HG02938 (cell line): ENCODE measurements at regions not wholly inside any gene's neighbourhood (a gene's known extent, or its start where the extent isn't known, plus 50 kb on each side); places are given as distances from the start of the nearest gene placed in this dataset.
A peak's percentile ranks its signal among the peaks of the same experiment; 100 is the strongest.

Source experiments
- ATAC-seq: cut with Tn5 transposase; IDR thresholded peaks from one replicate; pipeline ENCODE4 v1.9.1; 2021; ENCODE audit warnings: mild to moderate bottlenecking, moderate library complexity; ENCODE audit not compliant: unreplicated experiment

DNA sequence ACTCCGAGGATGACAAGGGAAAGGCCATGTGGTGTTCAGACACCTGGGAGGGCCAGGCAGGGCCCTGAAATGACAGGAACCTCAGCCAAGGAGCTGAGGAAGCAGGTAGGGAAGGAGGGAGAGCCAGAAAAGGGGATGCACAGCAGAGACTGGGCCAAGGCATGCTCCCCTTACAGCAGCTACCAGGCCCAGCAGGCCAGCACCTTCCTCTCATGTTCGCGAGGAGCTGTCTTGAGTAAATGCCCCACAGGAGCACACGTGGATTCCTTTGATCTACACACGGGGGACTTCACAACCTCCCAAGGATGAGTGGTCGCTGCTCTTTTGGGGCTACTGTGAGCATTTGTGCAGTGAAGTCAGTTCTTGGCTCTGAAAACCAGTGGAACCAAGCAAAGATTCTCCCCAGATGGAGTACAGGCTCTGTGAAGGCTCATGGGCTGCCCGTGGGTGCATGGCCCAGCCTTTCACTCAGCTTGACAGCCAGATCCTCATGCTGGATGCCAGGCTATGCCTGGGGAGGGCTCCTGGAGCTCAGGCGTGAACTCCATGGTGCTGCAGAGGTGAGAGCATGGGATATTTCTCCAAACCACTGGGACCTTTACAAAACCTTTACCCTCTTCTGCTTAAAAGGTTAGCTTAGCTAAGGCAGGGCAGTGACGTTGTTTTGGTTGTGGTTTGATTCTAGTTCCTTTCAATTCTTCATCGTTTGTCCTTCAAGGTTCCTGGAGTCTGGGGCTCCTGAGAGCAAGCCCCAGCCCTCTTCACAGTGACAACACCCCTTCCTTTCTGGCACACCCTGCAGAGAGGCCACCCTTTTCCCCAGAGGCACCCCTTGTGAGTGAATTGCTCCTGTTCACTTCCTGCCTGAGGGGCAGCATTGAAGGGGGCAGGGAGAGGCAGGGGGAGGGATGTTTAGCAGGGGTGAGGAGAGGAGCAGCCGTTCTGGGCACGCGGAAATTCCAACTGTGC is 74.2 kb upstream of the ZPBP start:
- ATAC-seq: no peak

DNA sequence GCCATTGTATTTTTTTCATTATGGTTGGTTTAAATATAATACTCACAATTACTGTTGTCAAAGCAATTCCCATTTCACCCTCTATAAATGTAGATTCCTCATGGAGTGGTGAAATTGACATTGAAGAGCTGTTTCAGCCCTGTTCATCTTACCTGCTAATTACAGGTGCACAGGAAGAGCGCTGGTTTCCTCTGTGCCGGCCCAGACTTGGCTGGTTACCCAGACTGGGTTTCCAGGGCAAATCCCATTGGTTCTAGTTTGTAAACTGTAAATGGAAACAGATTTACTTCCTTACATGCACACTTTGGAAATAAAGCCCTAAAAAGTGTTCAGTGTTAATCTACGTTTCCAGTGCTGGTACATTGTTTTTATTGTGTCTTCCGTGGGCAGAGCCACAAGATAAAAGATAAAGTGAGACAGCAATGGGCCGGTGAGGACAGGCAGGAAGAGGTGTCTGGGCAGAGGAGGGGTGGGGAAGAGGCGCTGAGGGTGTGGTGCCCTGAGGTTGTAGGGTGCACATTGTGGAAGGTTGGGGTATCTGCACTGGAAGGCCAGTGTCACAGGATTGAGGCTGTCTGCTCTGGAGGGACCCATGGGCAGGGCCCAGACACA is 71.6 kb upstream of the ZPBP start:
- ATAC-seq: no peak

DNA sequence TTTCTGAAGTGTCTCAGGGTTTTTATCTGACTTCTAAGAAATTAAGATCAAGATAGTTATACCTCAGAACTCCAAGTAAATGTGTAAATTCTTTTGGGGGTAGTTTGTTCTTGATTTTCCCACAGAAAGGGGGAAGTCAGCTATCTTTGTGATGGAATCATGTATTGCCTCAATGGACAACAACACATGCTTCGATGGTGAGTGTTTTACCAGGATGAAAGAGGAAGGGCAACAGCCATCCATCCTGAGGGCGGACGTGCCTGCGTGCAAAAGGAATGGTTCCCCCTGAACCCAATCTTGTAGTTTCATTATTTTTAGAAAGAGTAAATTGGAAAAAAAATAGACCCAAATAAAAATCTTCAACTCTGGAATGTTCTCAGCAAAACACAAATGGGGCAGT is 67.2 kb upstream of the ZPBP start:
- ATAC-seq: no peak

DNA sequence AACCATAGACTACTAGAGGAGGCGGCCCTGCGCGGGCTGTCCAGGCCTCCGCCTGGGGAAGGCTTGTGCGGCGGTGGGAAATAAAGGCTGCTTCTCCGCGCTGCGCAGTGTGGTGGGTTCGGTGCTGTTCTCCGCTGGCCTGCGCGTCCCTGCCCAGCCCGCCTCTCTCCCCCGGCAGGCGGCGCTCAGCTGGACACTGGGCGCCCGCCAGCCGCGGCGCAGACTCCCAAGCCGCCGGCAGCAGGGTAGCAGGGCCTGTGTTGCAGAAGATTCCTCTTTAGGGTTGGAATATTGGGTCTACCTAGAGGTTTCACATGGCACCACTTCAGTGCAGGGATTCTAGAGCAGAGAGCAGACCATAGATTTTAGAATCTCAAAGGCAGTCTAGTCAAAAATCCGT is 66.1 kb upstream of the ZPBP start:
- no peak for ATAC-seq

DNA sequence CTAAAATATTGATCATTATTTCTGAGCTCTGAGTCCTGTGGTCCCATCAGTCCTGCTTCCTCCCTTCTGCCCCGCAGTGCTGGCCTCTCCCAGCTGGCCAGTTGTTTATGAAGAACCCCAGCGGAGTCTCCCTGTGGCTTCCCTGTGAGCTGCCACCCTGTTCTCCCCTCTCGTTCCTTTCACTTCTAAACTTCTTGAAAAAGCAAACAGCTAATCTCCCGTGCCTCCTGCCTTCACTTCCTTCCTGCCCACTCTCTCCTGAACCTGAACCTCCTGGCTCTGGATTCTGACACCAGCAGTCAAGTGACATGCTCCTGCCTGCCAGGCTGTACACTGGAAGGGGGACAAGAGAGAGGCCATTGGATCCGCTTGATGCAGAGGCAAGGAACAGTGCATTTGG is 63.7 kb upstream of the ZPBP start:
- no peak for ATAC-seq

DNA sequence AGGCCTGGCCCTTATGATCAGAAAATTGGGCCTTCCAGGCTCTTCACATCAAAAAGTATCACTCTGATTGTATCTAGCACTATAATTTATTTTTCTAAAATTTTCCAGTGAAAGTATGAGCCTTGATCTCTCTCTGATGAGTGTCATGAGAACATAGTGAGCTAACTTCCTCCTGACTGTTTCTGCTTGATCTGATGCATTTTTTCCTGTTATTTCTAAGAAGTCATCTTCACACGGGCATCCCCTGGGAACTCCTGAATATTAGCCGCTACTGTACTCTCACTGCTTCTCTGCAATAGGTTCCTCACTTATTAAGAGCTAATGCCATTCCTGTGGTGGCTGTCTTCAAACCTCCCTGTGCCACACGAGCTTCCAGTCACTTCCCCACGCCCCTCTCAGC is 63.1 kb upstream of the ZPBP start:
- ATAC-seq: no peak

DNA sequence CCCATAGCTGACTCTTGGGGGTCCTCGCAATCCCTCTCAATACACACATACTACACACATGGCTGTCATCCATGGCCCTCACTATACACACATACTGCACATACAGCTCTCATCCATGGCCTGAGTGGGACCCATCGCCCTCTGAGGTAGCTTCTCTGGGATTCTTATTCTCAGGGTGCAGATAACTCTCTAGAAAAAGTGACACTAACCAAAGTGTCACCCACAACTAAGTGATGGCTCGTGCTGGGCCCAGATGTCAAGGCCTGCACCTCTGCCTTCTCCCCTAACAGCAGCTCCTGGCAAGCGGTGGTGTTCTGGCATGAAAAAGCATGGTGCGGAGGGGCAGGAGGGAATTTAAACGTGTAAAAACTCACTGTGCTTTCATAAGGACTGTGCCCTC is 62.7 kb upstream of the ZPBP start:
- ATAC-seq: no peak

DNA sequence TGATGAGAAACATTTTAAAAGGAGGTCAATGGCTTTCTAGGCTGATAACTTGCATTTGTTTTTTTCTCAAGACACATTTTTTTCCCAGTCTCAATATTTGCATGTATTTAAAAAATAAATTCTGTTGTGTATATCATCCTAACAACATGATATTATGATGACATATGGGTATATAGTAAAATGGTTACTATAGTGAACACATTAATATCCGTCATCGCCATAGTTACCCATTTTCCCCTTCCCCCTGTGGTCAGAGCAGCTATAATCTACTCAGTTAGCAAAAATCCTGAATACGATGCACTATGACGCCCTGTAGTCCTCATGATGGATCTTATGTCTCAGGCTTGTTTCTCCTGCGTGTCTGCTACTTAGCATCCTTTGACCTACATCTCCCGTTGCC is 60.9 kb upstream of the ZPBP start:
- no peak for ATAC-seq

DNA sequence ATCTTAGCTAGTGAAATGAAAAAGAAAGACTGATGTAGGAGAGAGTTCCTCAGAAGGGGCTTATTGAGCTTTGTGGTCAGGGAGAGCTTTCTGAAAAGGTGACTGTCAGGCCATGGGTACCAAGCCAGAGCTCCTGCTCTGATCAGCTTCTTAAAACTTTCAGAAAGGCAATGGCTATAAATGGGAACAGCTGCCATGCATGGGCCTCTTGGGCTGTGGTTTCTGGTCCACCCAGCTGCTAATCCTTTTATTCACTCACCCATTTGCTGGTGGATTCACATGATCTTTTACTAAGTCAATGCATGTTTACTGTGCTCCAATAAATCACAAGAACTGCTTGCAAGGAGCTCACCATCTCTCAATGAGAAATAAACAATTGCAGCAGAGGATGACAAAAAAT is 60.1 kb upstream of the ZPBP start:
- ATAC-seq: no peak

DNA sequence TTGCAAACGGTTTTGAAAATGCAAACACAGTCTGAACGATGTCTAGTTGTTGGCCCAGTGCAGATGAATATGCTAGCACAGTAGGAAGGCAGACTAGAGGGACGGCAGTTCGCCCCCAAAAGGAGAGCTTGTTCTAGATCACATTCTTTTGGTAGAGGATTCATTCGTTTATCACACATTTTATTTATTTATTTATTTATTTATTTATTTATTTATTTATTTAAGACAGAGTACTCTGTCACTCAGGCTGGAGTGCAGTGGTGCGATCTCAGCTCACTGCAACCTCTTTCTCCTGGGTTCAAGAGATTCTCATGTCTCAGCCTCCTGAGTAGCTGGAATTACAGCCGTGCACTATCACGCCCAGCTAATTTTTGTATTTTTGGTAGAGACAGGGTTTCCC is 59.4 kb upstream of the ZPBP start:
- ATAC-seq: no peak

DNA sequence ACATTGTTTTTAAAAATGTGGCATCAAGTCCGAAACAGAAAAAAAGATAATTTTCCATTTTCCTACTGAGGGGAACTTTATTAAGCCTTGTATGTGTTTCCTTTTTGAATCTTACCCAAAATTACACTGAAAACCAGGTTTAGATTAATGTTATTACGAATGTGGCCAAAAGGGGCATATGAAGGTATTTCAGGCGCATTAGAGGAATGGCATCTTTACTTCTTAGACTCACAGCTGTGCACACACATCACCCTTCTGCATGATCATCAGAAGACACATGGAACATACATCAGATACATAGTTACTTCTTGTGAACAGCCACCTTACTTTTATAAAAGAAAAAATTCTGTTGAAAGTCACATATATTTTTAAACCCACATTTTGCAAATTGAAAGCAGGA is 58.6 kb upstream of the ZPBP start:
- ATAC-seq: no peak

DNA sequence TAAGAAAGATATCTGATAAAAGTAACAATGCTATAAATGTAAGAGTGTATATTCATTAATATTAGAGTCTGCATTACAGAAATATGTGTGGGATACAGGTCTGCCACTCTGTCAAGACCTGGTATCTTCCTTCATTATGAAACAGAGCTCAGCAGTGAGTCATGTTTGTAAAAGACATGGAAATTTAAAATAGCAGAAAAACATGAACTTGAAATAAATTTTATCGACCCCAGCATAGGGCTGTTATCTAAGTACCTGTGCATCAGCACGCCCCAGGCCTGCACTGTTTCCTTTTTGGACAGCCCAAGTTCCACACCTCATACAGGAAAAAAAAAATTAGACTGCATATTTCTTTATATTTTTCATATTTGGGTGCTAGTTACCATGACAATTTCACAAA is 58.0 kb upstream of the ZPBP start:
- no peak for ATAC-seq

DNA sequence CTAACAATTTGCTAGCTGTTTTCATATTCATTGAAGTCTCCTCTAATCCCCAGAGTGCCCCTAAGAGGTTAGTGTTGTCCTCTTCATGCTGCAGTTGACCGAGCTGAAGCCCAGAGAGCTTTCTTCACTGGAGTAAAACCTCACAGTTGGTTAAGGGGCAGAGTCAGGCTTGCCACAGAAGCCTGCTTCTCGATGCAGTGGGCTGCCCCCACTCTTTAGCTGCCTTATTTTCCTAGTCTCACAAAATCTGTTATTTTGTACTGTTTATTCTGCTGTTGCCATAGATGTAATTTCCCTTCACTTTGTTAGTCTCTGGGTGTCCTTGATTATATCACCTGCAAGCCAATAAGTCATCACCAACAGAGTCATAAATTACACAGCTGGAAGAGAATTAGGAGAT is 56.3 kb upstream of the ZPBP start:
- no peak for ATAC-seq

DNA sequence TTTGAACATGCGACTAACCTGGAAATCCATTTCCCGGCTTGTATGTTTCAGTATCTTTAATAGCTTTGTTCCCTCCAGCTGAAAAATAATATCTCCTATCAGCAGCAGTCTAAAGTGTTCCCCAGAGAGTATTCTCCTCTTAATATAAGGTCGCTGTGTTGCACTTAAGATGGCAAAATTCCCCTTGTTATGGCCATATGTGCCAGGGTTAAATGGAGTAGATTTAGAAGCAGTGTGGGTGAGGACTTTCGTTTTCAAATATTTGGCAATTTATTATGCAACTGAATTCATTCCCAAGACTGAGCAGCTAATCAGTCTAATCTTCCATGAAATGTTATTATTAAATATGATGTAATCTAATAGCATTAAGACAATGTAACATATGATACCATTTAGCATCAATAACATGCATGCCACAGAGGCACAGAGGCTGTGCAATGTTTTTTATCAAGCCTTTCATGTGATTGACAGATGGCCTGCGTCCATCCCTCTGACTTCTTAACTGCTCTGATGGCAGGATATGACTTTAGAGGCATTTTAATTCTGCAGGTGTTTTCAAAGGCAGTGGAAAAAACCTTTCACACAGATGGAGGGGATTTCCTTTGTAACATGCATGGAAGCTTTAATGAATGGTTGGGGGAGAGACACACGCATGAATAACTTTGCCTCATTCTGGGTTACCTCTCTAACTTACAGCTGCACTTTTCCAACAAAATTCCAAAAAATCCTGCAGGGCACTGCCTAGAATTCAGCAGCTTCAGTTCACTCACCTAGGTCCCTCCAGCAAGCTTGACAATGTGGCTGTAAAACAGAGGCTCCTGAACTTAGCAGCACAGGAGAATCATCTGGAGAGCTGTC is 55.1 kb upstream of the ZPBP start:
- peak; percentile 43 for ATAC-seq

DNA sequence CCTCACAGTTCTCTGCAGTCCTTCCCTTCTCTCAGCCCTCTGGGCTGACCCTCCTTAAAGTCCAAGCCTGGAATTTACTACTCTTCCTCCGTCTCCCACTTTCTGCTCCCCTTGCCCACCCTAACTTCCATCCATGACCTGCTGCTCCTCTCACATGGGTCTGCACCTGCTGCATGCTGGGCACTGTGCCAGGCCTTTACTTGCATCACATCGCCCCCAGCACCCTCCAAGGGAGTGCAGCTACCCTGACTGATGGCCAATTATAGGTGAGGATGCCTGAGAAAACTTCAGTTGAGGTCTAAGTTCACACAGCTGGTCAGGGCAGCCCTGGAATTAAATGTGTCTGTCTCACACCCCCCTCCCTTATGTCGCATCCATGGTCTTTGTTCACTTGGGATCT is 53.6 kb upstream of the ZPBP start:
- no peak for ATAC-seq

DNA sequence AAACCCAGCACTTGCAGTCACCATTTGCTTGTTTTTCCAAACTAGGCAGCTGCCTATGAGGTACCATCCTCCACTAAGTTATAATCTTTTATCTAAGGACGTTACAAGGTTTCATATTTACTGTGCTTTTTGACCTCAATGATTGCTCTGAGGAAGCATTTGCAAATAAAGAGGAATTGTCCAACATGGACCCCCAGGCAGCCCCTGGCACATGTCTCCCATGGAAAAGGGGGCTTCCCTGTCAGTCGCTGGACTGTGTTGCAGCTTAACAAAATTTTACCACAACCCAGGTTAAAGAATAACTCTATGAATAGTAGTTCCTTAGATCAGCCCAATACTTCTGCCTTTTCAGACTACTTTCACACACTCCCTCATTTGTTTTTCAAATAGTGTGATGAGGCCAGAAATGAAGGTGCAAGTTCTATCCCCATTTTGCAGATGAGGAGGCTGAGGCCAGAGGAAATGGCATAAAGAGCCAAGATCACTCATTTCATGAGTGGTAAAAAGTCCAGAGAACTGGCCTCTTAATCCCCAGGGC is 52.8 kb upstream of the ZPBP start:
- peak; percentile 36 for ATAC-seq

DNA sequence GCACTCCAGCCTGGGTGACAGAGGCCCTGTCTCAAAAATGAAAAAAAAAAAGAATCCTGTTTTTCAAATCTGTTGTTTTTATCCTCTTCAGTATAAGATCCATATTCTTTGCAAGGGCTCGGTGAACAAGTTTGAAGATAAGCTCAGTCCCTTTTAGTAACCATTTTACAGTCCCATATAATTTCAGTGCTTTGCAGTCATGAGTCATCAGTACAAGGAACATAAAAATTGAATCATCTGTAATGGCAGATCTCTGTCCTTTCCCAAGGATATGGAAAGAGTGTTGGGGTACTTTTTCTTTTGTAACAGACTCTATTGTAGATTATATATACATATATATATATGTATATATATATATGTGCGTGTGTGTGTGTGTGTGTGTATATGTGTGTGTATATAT is 52.2 kb upstream of the ZPBP start:
- ATAC-seq: no peak
